Endothelial cell of umbilical vein (primary cell): ENCODE measurements at regions not wholly inside any gene's neighbourhood (a gene's known extent, or its start where the extent isn't known, plus 50 kb on each side); places are given as distances from the start of the nearest gene placed in this dataset.

Experiments
- BruUV-seq: library from RNA; stranded (reverse); fragments of 400-500 nt; replicated peaks from 2 replicates; lab custom pipeline; 2021; lab: Mats Ljungman, UMichigan
- CTCF ChIA-PET: fragments of 300-600, 350-600 bp; sonication (Branson Sonifier 250); formaldehyde crosslinking; loops from one replicate; lab custom pipeline; 2021; ENCODE audit warnings: antibody characterized with exemption, inconsistent platforms; lab: Charles Lee
- POLR2A ChIA-PET: fragments of 300-600, 350-600 bp; sonication (Branson Sonifier 250); formaldehyde crosslinking; loops from one replicate; lab custom pipeline; 2021; ENCODE audit warnings: antibody characterized with exemption, inconsistent platforms; lab: Charles Lee
- DNase-seq: peaks from one replicate; pipeline ENCODE4 v3.0.0-alpha.2; 2011; ENCODE audit warnings: low read depth, low spot score
- FAIRE-seq: peaks from 2 replicates; lab custom pipeline; 2011; peaks lifted over from hg19 to GRCh38; lab: Jason Lieb, UNC
- H2AFZ ChIP-seq: 2 replicates; pipeline ENCODE4 v1.6.0; 2012; ENCODE audit warnings: low read depth, low read length, control low read depth, inconsistent platforms
- H3K27ac ChIP-seq: 2 replicates; pipeline ENCODE4 v1.5.1; 2011; ENCODE audit warnings: low read depth, mild to moderate bottlenecking, control low read depth, low read length, moderate library complexity; ENCODE audit not compliant: insufficient read depth
- H3K27me3 ChIP-seq, 2 experiments: 2 replicates each; pipeline versions ENCODE4 v1.6.0 to v1.6.1; 2011; ENCODE audit warnings: low read length in 2 of 2, mixed read lengths in 1 of 2; ENCODE audit not compliant: control insufficient read depth in 2 of 2, insufficient read depth in 2 of 2
- H3K36me3 ChIP-seq, 2 experiments: 2 replicates in 1 of 2; 3 replicates in 1 of 2; pipeline ENCODE4 v1.5.1; 2011; ENCODE audit warnings: low read length in 2 of 2, mild to moderate bottlenecking in 1 of 2, moderate library complexity in 1 of 2; ENCODE audit not compliant: control insufficient read depth in 2 of 2, insufficient read depth in 2 of 2; ENCODE audit errors: extremely low read depth in 1 of 2
- H3K4me1 ChIP-seq: 3 replicates; pipeline ENCODE4 v1.5.1; 2011; ENCODE audit warnings: mild to moderate bottlenecking, low read length; ENCODE audit not compliant: control insufficient read depth, insufficient read depth; ENCODE audit errors: extremely low read depth
- H3K4me2 ChIP-seq: 2 replicates; pipeline ENCODE4 v1.6.1; 2011; ENCODE audit warnings: low read length, control low read depth, mixed read lengths; ENCODE audit not compliant: insufficient read depth
- H3K4me3 ChIP-seq, 3 experiments: fragments of 200-600 bp in 1 of 3; sonication (generic), shearing (Covaris generic) in 1 of 3; replicated peaks in 1 of 3; 2 replicates each; pipeline ENCODE4 v1.5.1; 2011 to 2016; ENCODE audit warnings: control low read depth in 3 of 3, low read length in 3 of 3, mild to moderate bottlenecking in 2 of 3, inconsistent platforms in 1 of 3, low read depth in 1 of 3, moderate library complexity in 1 of 3; ENCODE audit not compliant: insufficient read depth in 1 of 3
- H3K79me2 ChIP-seq: 2 replicates; pipeline ENCODE4 v1.6.0; 2012; ENCODE audit warnings: low read length, inconsistent platforms; ENCODE audit not compliant: control insufficient read depth, insufficient read depth
- H3K9ac ChIP-seq: replicated peaks from 2 replicates; pipeline ENCODE3; 2011; ENCODE audit warnings: low read length, control low read depth; ENCODE audit not compliant: insufficient read depth; ENCODE audit errors: extremely low read depth
- H3K9me1 ChIP-seq: replicated peaks from 3 replicates; pipeline ENCODE4 v1.6.0; 2011; ENCODE audit warnings: mild to moderate bottlenecking, low read length; ENCODE audit not compliant: control insufficient read depth, insufficient read depth; ENCODE audit errors: extremely low read depth
- H3K9me3 ChIP-seq: replicated peaks from 2 replicates; pipeline ENCODE4 v1.5.1; 2012; ENCODE audit warnings: low read length, inconsistent platforms; ENCODE audit not compliant: control insufficient read depth, insufficient read depth
- H4K20me1 ChIP-seq: replicated peaks from 2 replicates; pipeline ENCODE3; 2011; ENCODE audit warnings: mild to moderate bottlenecking, low read length; ENCODE audit not compliant: control insufficient read depth, insufficient read depth; ENCODE audit errors: extremely low read depth
- EZH2 ChIP-seq: IDR thresholded peaks from 2 replicates; pipeline ENCODE4 v1.6.1; 2012; ENCODE audit warnings: borderline replicate concordance, low read depth, mild to moderate bottlenecking, moderate library complexity, low read length, inconsistent platforms; ENCODE audit not compliant: severe bottlenecking
- FOS ChIP-seq: IDR thresholded peaks from 2 replicates; pipeline ENCODE4 v1.6.1; 2011; ENCODE audit warnings: mild to moderate bottlenecking, low read length, moderate library complexity, borderline replicate concordance; ENCODE audit not compliant: insufficient read depth
- GATA2 ChIP-seq: IDR thresholded peaks from 2 replicates; pipeline ENCODE4 v1.7.0; 2011; ENCODE audit warnings: low read depth, mild to moderate bottlenecking, moderate library complexity, mixed read lengths, low read length; ENCODE audit not compliant: insufficient read length, insufficient read depth
- JUN ChIP-seq: IDR thresholded peaks from 2 replicates; pipeline ENCODE4 v1.6.1; 2011; ENCODE audit warnings: borderline replicate concordance, low read depth; ENCODE audit not compliant: insufficient read length, insufficient read depth
- MYC ChIP-seq: IDR thresholded peaks from one replicate; pipeline ENCODE4 v1.6.1; 2011; ENCODE audit warnings: mild to moderate bottlenecking, low read depth, low read length
- POLR2A ChIP-seq: IDR thresholded peaks from 2 replicates; pipeline ENCODE4 v1.6.1; 2012; ENCODE audit warnings: low read depth, mild to moderate bottlenecking, control low read depth, low read length
- POLR2AphosphoS5 ChIP-seq: IDR thresholded peaks from 2 replicates; pipeline ENCODE4 v1.6.1; 2012; ENCODE audit warnings: low read depth, mild to moderate bottlenecking, control low read depth, low read length, moderate library complexity; ENCODE audit not compliant: insufficient read depth
- dilution Hi-C: fragments of 300-500 bp; cut with MboI; formaldehyde crosslinking; loops from one replicate; pipeline ENCODE4 v1.15.0; 2019; ENCODE audit warnings: low sequenced_read_pairs; ENCODE audit not compliant: extremely low pct_ligation_motif_present
- intact Hi-C: fragments of 100-400 bp; cut with micrococcal nuclease; formaldehyde crosslinking; loops from one replicate; pipeline ENCODE4 v1.10.0; 2022
- TF ChIP-seq, protein P1 (sequence below): IDR thresholded peaks from 2 replicates; pipeline ENCODE4 v1.6.1; 2011; ENCODE audit not compliant: insufficient read depth, insufficient read length
- TF ChIP-seq, protein P2 (sequence below), 2 donors: IDR thresholded peaks; 1 replicate in 1 of 2; 2 replicates in 1 of 2; pipeline ENCODE4 v1.5.1; 2011; ENCODE audit warnings: low read length in 2 of 2, mild to moderate bottlenecking in 2 of 2, moderate library complexity in 2 of 2, control low read depth in 1 of 2, inconsistent platforms in 1 of 2, low read depth in 1 of 2; ENCODE audit not compliant: insufficient read depth in 1 of 2; ENCODE audit errors: extremely low read depth in 1 of 2

GRCh38 chr15:89396723-89397652 lies 62.4 kb upstream of the POLG start:
- TF ChIP-seq EZH2 (peak; percentile 59), POLR2A (no peak)
- Histone ChIP-seq H4K20me1 (no peaks in the 10 kb centered on the region), H3K27me3 (peaks cover 82 to 96% of the 10 kb centered on the region in 2 experiments), H3K9me3 (no peaks in the 10 kb centered on the region), H3K4me2 (no peak overlapping the region), H3K4me3 (no peak overlapping the region), H3K36me3 (no peaks in the 10 kb centered on the region), H3K9me1 (no peaks in the 10 kb centered on the region), H3K27ac (no peak overlapping the region), H3K9ac (no peak overlapping the region), H2AFZ (no peak overlapping the region), H3K79me2 (no peaks in the 10 kb centered on the region), H3K4me1 (no peaks in the 10 kb centered on the region)
- BruUV-seq = no TSS peak
- CTCF ChIA-PET = no interaction called here
- POLR2A ChIA-PET = no interaction called here
- no peak for DNase-seq
- dilution Hi-C loops = no loop called here
- intact Hi-C loops = no loop called here
- FAIRE-seq = no peak

- H3K9ac ChIP-seq = no peak overlapping the region
- H3K27ac ChIP-seq = no peak overlapping the region
- no peaks in the 10 kb centered on the region for H3K79me2 ChIP-seq
- intact Hi-C loops (no loop called here), dilution Hi-C loops (no loop called here)
- no peak overlapping the region for H3K4me2 ChIP-seq
- FAIRE-seq (no peak), DNase-seq (no peak)
- no TSS peak for BruUV-seq
- H3K27me3 ChIP-seq = peaks cover 83 to 93% of the 10 kb centered on the region in 2 experiments
- H2AFZ ChIP-seq = no peak overlapping the region
- H3K36me3 ChIP-seq = no peaks in the 10 kb centered on the region
- H3K9me3 ChIP-seq = no peaks in the 10 kb centered on the region
- H3K9me1 ChIP-seq = no peaks in the 10 kb centered on the region
- CTCF ChIA-PET = interaction anchor here (10.5 kb wide), 1 partner anchor 37 kb away, joined by 58 read pairs; no protein-coding TSS in a partner anchor
- no peak overlapping the region for H3K4me3 ChIP-seq
- no peaks in the 10 kb centered on the region for H4K20me1 ChIP-seq
- TF ChIP-seq FOS = no peak
- TF ChIP-seq JUN = no peak
- TF ChIP-seq POLR2AphosphoS5 = no peak
- no peak for TF ChIP-seq POLR2A
- TF ChIP-seq EZH2 = no peak
- TF ChIP-seq, protein P1, sequence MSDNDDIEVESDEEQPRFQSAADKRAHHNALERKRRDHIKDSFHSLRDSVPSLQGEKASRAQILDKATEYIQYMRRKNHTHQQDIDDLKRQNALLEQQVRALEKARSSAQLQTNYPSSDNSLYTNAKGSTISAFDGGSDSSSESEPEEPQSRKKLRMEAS = no peak
- TF ChIP-seq MYC = no peak
- TF ChIP-seq GATA2 = no peak
- TF ChIP-seq, protein P2, sequence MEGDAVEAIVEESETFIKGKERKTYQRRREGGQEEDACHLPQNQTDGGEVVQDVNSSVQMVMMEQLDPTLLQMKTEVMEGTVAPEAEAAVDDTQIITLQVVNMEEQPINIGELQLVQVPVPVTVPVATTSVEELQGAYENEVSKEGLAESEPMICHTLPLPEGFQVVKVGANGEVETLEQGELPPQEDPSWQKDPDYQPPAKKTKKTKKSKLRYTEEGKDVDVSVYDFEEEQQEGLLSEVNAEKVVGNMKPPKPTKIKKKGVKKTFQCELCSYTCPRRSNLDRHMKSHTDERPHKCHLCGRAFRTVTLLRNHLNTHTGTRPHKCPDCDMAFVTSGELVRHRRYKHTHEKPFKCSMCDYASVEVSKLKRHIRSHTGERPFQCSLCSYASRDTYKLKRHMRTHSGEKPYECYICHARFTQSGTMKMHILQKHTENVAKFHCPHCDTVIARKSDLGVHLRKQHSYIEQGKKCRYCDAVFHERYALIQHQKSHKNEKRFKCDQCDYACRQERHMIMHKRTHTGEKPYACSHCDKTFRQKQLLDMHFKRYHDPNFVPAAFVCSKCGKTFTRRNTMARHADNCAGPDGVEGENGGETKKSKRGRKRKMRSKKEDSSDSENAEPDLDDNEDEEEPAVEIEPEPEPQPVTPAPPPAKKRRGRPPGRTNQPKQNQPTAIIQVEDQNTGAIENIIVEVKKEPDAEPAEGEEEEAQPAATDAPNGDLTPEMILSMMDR (IDR thresholded peaks at IDR 0.05; ENCODE audit: extremely low read depth in 1 of 2, insufficient read depth in 1 of 2, low read depth in 1 of 2, low read length in 2 of 2) = no peak
- H3K4me1 ChIP-seq = no peaks in the 10 kb centered on the region
- POLR2A ChIA-PET = no interaction called here
Measured at GRCh38 chr15:89395996-89396395, 61.4 kb upstream of the POLG start.
